Tongue (tissue), 1 donor: ENCODE measurements at regions not wholly inside any gene's neighbourhood (a gene's known extent, or its start where the extent isn't known, plus 50 kb on each side); places are given as distances from the start of the nearest gene placed in this dataset.

Experiments
- DNase-seq: peaks from one replicate; pipeline ENCODE4 v3.0.0-alpha.2; 2015

DNA sequence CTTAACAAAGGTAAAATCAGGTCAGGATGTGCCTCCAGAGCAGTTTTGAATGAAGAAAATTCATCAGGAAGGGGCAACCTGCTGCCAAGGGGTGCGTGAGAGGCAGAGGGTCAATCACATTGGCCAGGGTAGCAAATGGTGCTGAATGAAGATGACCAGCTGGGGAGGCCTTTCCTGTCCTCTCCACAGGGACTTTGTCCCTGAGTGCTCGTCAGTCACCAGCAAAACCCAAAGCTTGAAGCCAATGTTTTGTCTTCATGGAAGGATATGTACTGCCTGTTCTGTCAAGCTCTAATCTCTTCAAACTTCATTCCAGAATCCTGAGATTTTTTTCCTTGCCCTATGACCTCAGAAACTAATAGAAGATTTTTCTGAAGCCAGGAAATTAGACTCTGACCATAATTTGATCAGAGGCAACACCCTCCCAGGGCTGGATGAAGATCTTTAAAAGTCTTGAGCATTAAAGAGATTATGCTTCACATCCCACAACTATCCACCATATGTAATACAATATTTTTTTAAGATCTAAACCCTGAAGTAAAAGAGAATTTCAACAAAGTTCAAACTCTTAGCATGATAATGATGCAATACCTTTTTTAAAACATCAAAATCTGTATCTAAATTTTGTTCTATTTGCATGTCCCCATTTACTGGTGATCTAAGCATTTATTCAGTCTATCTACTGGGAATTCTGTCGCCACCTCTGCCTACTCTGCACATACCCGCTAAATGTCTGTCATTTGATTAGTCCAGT is 243.0 kb downstream of the SNX13 start:
- no peak for DNase-seq

DNA sequence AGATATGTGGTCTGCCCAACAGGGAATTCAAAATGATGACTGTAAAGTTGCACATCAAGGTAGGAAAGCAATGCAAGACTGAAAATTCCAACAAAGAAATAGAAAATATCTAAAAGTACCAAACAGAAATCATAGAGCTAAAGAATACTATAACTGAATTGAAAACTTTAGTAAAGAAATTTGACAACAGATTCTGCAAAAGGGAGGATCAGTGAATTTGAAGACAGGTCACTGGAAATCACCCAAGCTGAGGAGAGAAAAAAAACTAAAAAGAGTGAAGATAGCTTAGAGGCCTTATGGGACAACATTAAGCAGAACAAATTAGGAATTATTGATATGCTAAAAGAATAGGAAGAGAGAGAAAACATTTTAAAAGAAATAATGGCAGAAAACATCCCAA is 240.6 kb downstream of the SNX13 start:
- DNase-seq, result no peak

DNA sequence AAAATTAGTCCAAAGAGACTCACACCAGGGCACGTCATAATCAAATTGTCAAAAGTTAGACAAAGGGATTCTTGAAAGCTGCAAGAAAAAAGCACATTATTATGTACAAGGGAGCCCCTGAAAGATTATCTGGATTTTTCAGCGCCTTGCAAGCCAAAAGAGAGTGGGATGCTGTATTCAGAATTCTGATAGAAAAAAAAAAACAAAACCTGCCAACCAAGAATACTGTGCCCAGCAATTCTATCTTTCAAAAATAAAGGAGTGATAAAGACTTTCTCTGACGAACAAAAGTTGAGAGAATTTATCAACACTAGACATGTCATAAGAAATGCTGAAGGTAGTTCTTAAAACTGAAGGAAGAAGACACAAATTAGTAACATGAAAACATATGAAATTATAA is 240.2 kb downstream of the SNX13 start:
- no peak for DNase-seq

DNA sequence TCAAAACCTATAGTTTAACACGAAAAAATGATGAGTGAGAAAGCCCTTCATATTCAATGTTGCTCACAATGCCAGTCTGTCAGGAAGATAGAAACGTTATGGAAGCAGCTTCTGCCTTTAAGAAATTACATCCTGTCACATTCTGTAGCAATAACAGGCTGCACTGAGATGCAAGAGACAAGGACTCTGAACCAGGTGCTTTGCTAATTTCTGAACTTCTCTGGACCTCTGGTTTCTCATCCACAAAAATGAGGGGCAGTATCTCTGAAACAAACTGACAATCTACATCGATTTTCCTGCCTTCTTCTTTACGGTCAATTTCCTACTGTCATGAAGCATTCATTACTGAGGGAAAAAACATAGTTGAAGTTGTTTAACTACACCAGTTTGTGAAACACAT is 234.0 kb downstream of the SNX13 start:
- no peak for DNase-seq

DNA sequence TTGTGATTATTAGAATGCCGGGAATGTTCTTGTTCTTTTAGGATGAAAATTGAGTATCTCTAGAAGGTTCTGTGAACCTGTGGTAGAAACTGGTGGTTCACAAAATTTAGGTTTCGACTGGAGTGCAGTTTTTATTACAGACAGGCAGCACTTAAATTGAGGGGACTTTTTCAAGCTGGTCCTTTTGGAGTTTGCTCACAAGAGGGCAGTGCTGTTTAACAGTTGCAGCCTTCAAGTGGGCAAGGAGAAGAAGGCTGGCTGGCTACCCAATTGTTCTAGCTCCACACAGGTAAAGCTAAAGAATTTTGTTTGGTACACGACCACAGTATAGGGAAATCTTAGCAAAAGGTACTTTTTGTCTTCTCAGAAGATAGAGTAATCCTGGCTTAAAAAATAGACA is 233.6 kb downstream of the SNX13 start:
- DNase-seq, result peak; percentile 74

DNA sequence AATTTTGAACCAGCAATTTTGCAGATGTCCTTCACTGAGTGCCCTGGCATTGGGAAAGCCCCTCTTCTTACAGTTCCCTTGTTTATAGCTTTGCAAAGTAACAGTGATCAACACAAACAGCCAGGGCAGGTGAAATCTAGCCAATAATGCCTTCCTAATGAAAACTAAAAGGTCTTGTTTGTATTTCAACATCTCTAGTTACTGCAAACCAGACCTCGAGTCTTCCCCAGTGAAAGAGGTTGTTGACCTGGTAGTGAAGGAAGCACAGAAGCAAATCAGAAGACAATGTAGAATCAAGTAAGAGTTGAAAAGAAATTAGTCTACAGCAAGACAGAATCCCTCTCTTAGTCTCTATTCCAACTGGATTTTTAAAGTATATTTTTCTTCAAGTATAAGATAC is 231.2 kb downstream of the SNX13 start:
- no peak for DNase-seq

DNA sequence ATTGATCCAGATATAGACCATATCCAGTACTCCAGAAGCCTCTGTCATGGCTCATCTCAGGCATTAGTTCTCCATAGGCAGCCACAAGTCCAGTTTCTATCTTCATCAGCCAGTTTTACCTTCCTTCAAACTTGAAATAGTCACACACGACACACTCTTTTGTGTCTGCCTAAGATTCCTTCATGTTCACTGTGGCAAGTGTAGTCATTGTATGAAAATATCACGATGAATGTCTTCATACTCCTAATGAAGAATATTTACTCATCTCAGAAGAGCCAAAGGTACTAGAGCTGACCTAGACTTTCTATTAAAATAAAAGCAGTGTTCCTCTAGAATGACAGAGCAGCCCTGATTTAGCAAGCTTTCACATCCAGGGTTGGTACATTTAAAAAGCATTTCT is 230.7 kb downstream of the SNX13 start:
- no peak for DNase-seq

DNA sequence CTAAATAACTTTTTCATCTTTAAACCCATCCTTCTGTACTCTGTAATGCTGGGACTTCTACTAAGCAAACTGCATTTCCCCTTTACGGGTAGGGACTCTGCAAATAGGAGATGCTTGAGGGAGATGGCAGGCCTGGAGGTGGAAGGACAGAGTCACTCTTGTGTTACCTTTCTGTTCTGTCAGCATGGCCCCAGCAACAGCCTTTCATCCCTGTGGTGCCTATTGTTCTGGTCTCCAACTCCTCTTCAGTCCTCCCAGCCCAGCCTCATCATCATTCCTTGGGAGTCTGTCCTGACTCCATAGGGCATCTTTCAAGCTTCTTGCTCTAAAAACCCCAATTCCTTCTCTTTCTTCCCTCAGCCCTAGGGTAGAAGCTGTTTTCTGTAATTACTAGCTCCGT is 230.0 kb downstream of the SNX13 start:
- DNase-seq, result no peak

DNA sequence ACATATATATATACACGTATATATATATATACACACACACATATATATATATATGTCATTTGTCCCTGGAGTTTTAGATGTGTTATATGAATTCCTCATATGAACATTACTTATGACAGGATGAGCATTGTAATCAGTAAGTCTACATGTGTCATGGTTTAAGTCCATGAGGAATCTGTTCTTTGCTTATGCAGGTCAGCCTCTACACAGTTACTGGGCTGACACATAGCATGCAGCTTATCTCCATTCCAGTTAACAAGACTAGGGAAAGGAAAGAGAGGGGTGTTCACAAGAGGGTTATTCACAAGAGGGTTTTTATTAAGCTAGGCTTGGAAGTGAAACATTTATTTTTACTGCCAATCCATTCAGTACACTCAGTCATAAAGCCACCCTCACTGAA is 226.7 kb downstream of the SNX13 start:
- DNase-seq, result no peak

DNA sequence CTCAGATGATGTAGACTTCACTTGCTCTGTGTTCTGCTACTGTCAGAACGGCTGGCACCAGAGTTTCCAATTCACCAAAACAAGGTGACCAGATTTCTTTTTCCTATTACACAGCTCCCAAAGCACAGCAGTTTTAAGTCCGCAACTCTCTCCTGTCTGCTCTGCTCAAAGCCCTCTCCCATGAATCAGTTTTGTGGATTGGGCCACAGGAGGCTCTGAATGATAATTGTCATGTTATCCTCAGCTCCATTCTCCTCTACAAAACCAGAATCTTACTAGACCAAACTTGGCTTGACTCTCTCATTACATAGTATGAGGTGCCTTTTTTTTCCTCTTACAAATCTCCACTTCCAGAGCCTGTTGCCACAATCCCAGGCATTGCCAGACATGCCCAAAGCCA is 223.5 kb downstream of the SNX13 start:
- no peak for DNase-seq

DNA sequence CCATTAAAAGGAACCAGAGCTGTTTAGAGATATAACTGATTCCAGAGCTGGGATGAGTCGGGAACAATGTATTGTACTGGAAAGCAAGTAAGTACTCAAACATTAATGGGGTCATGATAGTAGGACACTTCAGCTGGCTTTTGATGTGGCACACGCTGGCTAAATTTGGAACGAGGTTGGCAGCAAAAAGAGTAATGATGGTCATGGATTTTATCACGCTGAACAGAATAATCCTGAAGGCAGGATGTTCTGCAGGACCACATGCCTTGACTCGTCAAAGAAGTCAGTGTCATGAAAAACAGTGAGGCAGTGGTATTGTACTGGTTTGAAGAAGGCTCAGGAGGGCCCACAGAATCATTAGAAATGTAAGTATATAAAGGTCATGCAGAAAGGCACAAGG is 220.3 kb downstream of the SNX13 start:
- DNase-seq, result no peak

DNA sequence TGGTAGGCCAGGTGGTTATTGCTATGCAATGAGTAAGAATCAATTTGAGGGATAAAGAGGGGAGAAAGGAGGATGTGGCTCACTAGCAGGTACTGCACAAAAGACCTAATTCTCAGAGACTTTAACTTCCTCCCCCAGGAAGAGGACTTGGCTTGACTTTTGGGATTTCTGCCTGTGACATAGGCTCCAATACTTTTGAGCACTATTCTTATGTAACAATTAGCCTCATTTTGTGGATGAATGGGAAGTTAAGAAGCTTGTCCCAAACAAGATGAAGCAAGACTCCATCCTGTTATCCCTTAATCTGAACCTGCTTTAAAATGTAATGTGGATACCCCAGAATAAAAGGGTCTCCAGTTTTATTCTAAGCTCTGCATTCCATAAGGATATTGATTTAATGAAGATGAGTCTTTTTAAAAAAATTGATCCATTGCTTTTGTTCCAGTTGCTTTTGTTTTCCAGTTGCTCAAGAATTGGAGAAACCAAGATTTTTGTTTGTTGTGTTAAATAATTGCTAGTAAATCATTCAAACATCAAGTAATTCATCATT is 218.5 kb downstream of the SNX13 start:
- DNase-seq, result no peak

DNA sequence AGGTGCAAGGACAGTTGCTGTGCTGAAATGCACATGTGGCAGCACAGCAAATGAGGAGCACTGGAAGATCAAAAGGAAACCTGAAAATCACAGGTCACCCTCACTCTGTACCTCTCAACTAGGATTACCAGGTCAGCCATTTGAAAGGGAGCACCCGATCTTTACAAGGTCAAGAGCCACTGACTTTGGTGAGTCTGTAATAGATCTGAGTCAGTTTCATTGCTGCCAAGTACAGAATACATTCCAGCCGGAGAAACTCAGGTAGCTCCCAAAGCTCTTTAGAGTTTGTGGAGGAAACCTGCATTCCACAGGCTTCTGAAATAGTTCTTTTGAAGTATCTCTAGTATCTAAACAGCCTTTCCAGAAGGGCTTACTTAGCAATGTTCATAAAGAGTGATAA is 217.5 kb downstream of the SNX13 start:
- DNase-seq, result no peak

DNA sequence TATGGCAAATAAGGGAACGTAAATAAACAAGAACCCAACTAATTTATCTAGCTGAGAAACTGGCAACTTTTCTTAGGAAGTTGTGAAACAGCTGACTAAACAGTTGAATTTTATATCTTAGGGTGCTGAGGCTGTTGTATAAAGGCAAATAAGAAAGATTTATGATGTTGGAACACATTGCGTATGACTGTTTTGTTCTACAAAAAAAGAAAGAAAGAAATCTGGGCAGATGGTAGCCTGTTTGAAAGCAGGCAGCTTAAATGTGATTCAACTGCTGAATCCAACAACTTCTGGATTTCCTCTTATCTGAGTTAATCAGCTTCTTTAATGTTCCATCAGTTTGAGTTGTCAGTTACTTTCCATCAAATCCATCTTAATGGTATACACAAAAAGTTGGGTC is 214.5 kb downstream of the SNX13 start:
- no peak for DNase-seq

DNA sequence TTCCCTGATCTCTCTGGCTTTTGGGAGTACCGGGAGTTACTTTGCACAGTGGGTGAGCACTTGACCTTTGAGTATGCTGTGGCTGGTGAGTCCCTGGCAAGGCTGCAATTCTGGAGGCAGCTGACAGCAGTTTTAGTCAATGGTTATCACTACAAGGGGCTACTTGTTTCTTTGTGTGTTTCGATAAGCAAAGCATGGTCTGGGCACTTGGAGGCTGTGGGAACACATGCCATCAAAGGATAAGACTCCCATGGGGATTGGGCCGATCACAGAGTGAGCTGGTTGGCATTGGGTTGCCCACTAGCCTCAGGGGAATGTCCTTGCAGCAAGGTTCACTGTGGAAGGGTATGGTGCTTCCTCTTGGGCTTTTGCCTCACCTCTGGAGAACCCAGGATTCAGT is 208.2 kb downstream of the SNX13 start:
- DNase-seq, result no peak
